ENCODE measurements at regions not wholly inside any gene's neighbourhood (a gene's known extent, or its start where the extent isn't known, plus 50 kb on each side); places are given as distances from the start of the nearest gene placed in this dataset.

GRCh38 chr5:3654515-3654914 is 58.9 kb downstream of the IRX1 start:
- FAIRE-seq (no peak), DNase-seq (no peak)
- H3K9me3 ChIP-seq (ENCODE audit: control insufficient read depth in 2 of 2, insufficient read depth in 1 of 2, low read depth in 1 of 2, low read length in 1 of 2): no peaks in the 10 kb centered on the region
- no peaks in the 10 kb centered on the region for H3K36me3 ChIP-seq (ENCODE audit: control insufficient read depth in 3 of 3, insufficient read depth in 2 of 3, low read depth in 1 of 3, low read length in 3 of 3)
- no peak overlapping the region for H3K4me3 ChIP-seq (ENCODE audit: low read depth in 1 of 3, low read length in 3 of 3)
- no peaks in the 10 kb centered on the region for H3K4me1 ChIP-seq (ENCODE audit: control insufficient read depth in 3 of 3, insufficient read depth in 2 of 3, low read depth in 1 of 3, low read length in 2 of 3)
- H3K27ac ChIP-seq (ENCODE audit: low read depth in 1 of 3, low read length in 2 of 3): no peak overlapping the region
- no peaks in the 10 kb centered on the region for H3K27me3 ChIP-seq (ENCODE audit: control insufficient read depth in 3 of 3, insufficient read depth in 3 of 3, low read length in 3 of 3)
- 85 to 89% (median 87%) methylated on average over 9 of the region's 9 CpGs for WGBS, 3 donors

GRCh38 chr5:3656803-3657202 is 61.2 kb downstream of the IRX1 start:
- FAIRE-seq (no peak), DNase-seq (no peak)
- Histone ChIP-seq H3K27ac (ENCODE audit: low read depth in 1 of 3, low read length in 2 of 3) (no peak overlapping the region), H3K4me3 (ENCODE audit: low read depth in 1 of 3, low read length in 3 of 3) (no peak overlapping the region), H3K36me3 (ENCODE audit: control insufficient read depth in 3 of 3, insufficient read depth in 2 of 3, low read depth in 1 of 3, low read length in 3 of 3) (no peaks in the 10 kb centered on the region), H3K27me3 (ENCODE audit: control insufficient read depth in 3 of 3, insufficient read depth in 3 of 3, low read length in 3 of 3) (no peaks in the 10 kb centered on the region), H3K4me1 (ENCODE audit: control insufficient read depth in 3 of 3, insufficient read depth in 2 of 3, low read depth in 1 of 3, low read length in 2 of 3) (no peaks in the 10 kb centered on the region), H3K9me3 (ENCODE audit: control insufficient read depth in 2 of 2, insufficient read depth in 1 of 2, low read depth in 1 of 2, low read length in 1 of 2) (no peaks in the 10 kb centered on the region)
- WGBS, 3 donors: 70 to 72% (median 71%) methylated on average over 7 of the region's 7 CpGs

DNA sequence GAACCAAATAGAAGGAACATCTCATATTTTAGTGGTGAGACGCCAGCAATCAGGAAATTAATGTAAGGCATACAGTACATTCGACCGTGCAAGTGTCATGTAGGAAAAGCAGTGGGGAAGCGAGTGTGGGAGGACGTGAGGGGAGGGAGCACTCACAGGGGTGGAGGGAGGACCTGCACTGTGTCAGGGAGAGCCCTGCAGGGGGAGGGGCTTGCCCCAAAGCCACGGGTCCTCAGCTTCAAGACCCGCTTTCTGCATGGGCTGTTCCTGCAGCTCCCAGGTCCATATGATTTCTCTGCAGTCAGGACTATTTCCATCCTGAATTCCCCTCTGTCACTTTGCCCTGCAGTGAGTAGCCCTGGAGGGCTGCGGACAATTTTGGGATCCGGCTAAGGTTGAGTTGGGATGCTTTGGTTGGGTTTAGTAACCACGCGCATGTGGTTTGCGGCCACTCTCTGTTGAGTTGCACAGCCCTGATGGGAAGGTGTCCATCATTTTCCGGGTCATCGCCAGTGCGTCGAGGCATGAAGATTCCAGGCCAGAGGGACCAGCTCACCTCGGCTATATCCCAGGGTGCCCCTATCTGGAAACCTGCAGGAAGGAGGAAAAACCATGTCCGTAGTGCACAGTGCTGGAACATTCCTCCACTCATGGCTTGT is 61.9 kb downstream of the IRX1 start:
- Histone ChIP-seq H3K4me3 (ENCODE audit: low read depth in 1 of 3, low read length in 3 of 3) (no peak overlapping the region), H3K9me3 (ENCODE audit: control insufficient read depth in 2 of 2, insufficient read depth in 1 of 2, low read depth in 1 of 2, low read length in 1 of 2) (no peaks in the 10 kb centered on the region), H3K36me3 (ENCODE audit: control insufficient read depth in 3 of 3, insufficient read depth in 2 of 3, low read depth in 1 of 3, low read length in 3 of 3) (no peaks in the 10 kb centered on the region), H3K27ac (ENCODE audit: low read depth in 1 of 3, low read length in 2 of 3) (no peak overlapping the region), H3K4me1 (ENCODE audit: control insufficient read depth in 3 of 3, insufficient read depth in 2 of 3, low read depth in 1 of 3, low read length in 2 of 3) (no peaks in the 10 kb centered on the region), H3K27me3 (ENCODE audit: control insufficient read depth in 3 of 3, insufficient read depth in 3 of 3, low read length in 3 of 3) (no peaks in the 10 kb centered on the region)
- DNase-seq: no peak
- no peak for FAIRE-seq
- 82 to 83% (median 82%) methylated on average over 18 of the region's 18 CpGs for WGBS, 3 donors

DNA sequence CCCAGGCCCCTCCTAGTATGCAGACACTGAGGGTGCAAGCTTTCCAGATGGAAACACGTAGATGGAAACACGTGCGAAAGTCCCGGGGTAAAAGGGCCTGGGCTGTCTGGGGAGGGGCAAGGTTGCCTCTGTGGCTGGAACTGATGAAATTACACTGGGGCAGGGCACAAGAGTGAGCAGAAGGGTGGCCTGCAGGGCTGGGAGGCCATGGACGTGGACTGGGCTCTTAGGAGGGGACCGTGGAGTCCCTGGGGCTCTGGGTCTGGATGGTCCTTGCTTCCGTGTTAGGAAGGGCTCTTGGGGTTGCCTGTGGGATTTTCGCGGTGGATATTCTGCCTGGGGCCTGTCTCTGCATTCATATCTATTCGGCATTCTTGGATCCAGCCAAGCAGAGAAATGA is 63.3 kb downstream of the IRX1 start:
- DNase-seq: no peak
- H3K27me3 ChIP-seq (ENCODE audit: control insufficient read depth in 3 of 3, insufficient read depth in 3 of 3, low read length in 3 of 3): no peaks in the 10 kb centered on the region
- 86 to 89% (median 87%) methylated on average over 10 of the region's 10 CpGs for WGBS, 3 donors
- no peaks in the 10 kb centered on the region for H3K36me3 ChIP-seq (ENCODE audit: control insufficient read depth in 3 of 3, insufficient read depth in 2 of 3, low read depth in 1 of 3, low read length in 3 of 3)
- FAIRE-seq: no peak
- H3K9me3 ChIP-seq (ENCODE audit: control insufficient read depth in 2 of 2, insufficient read depth in 1 of 2, low read depth in 1 of 2, low read length in 1 of 2): no peaks in the 10 kb centered on the region
- H3K4me3 ChIP-seq (ENCODE audit: low read depth in 1 of 3, low read length in 3 of 3): no peak overlapping the region
- no peaks in the 10 kb centered on the region for H3K4me1 ChIP-seq (ENCODE audit: control insufficient read depth in 3 of 3, insufficient read depth in 2 of 3, low read depth in 1 of 3, low read length in 2 of 3)
- H3K27ac ChIP-seq (ENCODE audit: low read depth in 1 of 3, low read length in 2 of 3): no peak overlapping the region

DNA sequence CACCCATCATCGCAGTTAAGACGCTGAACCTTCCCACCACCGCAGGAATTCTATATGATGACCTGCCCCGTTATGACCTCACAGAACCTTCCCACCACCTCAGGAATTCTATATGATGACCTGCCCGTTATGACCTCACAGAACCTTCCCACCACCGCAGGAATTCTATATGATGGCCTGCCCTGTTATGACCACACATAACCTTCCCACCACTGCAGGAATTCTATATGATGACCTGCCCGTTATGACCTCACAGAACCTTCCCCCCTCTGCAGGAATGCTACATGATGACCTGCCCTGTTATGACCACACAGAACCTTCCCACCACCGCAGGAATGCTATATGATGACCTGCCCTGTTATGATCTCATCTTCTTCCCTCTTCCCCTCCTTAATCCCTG is 64.3 kb downstream of the IRX1 start:
- FAIRE-seq: no peak
- Histone ChIP-seq H3K4me3 (ENCODE audit: low read depth in 1 of 3, low read length in 3 of 3) (no peak overlapping the region), H3K27ac (ENCODE audit: low read depth in 1 of 3, low read length in 2 of 3) (no peak overlapping the region), H3K27me3 (ENCODE audit: control insufficient read depth in 3 of 3, insufficient read depth in 3 of 3, low read length in 3 of 3) (no peaks in the 10 kb centered on the region), H3K4me1 (ENCODE audit: control insufficient read depth in 3 of 3, insufficient read depth in 2 of 3, low read depth in 1 of 3, low read length in 2 of 3) (no peaks in the 10 kb centered on the region), H3K9me3 (ENCODE audit: control insufficient read depth in 2 of 2, insufficient read depth in 1 of 2, low read depth in 1 of 2, low read length in 1 of 2) (no peaks in the 10 kb centered on the region), H3K36me3 (ENCODE audit: control insufficient read depth in 3 of 3, insufficient read depth in 2 of 3, low read depth in 1 of 3, low read length in 3 of 3) (no peaks in the 10 kb centered on the region)
- 71 to 78% (median 73%) methylated on average over 8 of the region's 8 CpGs for WGBS, 3 donors
- peak in 1 of 2 donors; percentile 9 for DNase-seq

DNA sequence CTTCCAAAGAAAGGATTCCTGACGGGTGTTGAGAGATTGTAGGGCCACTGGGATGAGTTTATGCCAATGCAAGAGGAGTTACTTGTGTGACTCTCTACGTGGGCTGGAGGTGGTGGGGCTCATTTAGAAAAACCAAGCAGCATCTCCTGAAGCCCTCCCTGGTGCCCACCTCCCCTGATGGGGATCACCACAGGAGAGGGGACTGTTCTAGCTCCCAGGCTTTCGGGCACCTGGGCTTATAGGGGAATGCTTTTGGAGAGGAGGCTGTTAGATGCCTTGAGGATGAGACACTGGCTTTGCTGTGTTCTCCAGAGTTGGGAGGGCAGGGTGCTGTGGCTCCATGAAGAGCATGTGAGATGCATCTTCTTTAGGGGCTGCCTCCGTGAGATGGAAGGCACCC is 65.0 kb downstream of the IRX1 start:
- no peak for FAIRE-seq
- DNase-seq: no peak
- Histone ChIP-seq H3K9me3 (ENCODE audit: control insufficient read depth in 2 of 2, insufficient read depth in 1 of 2, low read depth in 1 of 2, low read length in 1 of 2) (no peaks in the 10 kb centered on the region), H3K27ac (ENCODE audit: low read depth in 1 of 3, low read length in 2 of 3) (no peak overlapping the region), H3K4me1 (ENCODE audit: control insufficient read depth in 3 of 3, insufficient read depth in 2 of 3, low read depth in 1 of 3, low read length in 2 of 3) (no peaks in the 10 kb centered on the region), H3K27me3 (ENCODE audit: control insufficient read depth in 3 of 3, insufficient read depth in 3 of 3, low read length in 3 of 3) (no peaks in the 10 kb centered on the region), H3K36me3 (ENCODE audit: control insufficient read depth in 3 of 3, insufficient read depth in 2 of 3, low read depth in 1 of 3, low read length in 3 of 3) (no peaks in the 10 kb centered on the region), H3K4me3 (ENCODE audit: low read depth in 1 of 3, low read length in 3 of 3) (no peak overlapping the region)
- 56 to 77% (median 71%) methylated on average over 4 of the region's 4 CpGs for WGBS, 3 donors

DNA sequence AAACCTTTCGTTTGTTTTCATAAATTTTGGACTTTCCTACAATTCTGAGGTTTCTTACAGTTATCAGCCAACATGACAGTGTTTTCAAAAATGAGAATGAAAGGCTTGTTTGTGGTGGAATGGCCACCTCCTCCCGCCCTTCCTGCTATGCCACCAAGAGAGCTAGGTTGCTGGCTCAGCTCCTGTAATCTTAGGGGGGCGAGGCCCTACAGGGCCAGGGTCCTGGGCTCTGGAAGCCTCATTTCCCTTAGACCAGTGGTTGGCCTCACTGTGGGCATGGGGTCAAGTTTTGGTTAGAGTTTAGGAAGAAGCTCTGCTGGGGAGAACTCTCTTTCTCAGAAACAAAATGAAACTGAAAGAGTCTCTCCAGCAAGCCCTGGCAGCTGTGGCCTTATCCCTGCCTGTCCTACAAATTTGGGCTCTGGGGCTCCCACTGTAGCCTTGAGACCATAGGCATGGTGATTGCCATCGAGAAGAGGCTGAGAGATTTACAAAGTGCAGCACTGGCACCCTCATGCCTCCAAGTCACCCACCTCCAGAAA is 66.2 kb downstream of the IRX1 start:
- no peaks in the 10 kb centered on the region for H3K36me3 ChIP-seq (ENCODE audit: control insufficient read depth in 3 of 3, insufficient read depth in 2 of 3, low read depth in 1 of 3, low read length in 3 of 3)
- no peaks in the 10 kb centered on the region for H3K27me3 ChIP-seq (ENCODE audit: control insufficient read depth in 3 of 3, insufficient read depth in 3 of 3, low read length in 3 of 3)
- no peak for FAIRE-seq
- no peaks in the 10 kb centered on the region for H3K4me1 ChIP-seq (ENCODE audit: control insufficient read depth in 3 of 3, insufficient read depth in 2 of 3, low read depth in 1 of 3, low read length in 2 of 3)
- no peak overlapping the region for H3K27ac ChIP-seq (ENCODE audit: low read depth in 1 of 3, low read length in 2 of 3)
- H3K9me3 ChIP-seq (ENCODE audit: control insufficient read depth in 2 of 2, insufficient read depth in 1 of 2, low read depth in 1 of 2, low read length in 1 of 2): no peaks in the 10 kb centered on the region
- DNase-seq: no peak
- WGBS, 3 donors: 43 to 58% (median 48%) methylated on average over 4 of the region's 4 CpGs
- H3K4me3 ChIP-seq (ENCODE audit: low read depth in 1 of 3, low read length in 3 of 3): no peak overlapping the region

GRCh38 chr5:3662344-3662743 is 66.7 kb downstream of the IRX1 start:
- FAIRE-seq (no peak), DNase-seq (no peak)
- Histone ChIP-seq H3K4me1 (ENCODE audit: control insufficient read depth in 3 of 3, insufficient read depth in 2 of 3, low read depth in 1 of 3, low read length in 2 of 3) (no peaks in the 10 kb centered on the region), H3K9me3 (ENCODE audit: control insufficient read depth in 2 of 2, insufficient read depth in 1 of 2, low read depth in 1 of 2, low read length in 1 of 2) (no peaks in the 10 kb centered on the region), H3K27ac (ENCODE audit: low read depth in 1 of 3, low read length in 2 of 3) (no peak overlapping the region), H3K4me3 (ENCODE audit: low read depth in 1 of 3, low read length in 3 of 3) (no peak overlapping the region), H3K36me3 (ENCODE audit: control insufficient read depth in 3 of 3, insufficient read depth in 2 of 3, low read depth in 1 of 3, low read length in 3 of 3) (no peaks in the 10 kb centered on the region), H3K27me3 (ENCODE audit: control insufficient read depth in 3 of 3, insufficient read depth in 3 of 3, low read length in 3 of 3) (no peaks in the 10 kb centered on the region)
- 13 to 49% (median 42%) methylated on average over 1 of the region's 1 CpG for WGBS, 3 donors

DNA sequence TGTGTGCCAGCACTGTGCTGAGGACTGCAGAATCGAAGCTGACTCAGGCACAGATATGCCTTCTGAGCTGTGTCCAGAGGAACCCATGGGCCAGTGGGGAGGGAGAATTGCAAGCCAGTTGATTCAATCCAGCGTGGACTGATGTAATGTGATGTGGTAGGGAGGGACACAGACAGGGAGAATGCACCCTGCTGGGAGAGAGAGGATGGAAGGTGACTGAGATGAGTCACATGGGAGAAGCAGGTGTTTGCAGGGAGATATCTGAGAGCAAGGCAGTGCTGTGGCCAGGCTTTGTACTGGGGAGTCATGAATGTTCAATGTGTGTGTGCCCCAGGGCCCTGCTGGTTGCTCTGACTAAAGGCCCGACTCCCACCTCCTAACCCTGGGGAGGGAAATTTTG is 75.7 kb downstream of the IRX1 start:
- H3K36me3 ChIP-seq (ENCODE audit: control insufficient read depth in 3 of 3, insufficient read depth in 2 of 3, low read depth in 1 of 3, low read length in 3 of 3): no peaks in the 10 kb centered on the region
- no peak for DNase-seq
- WGBS, 3 donors: 37 to 52% (median 37%) methylated on average over 3 of the region's 3 CpGs
- no peak for FAIRE-seq
- no peak overlapping the region for H3K4me3 ChIP-seq (ENCODE audit: low read depth in 1 of 3, low read length in 3 of 3)
- no peaks in the 10 kb centered on the region for H3K9me3 ChIP-seq (ENCODE audit: control insufficient read depth in 2 of 2, insufficient read depth in 1 of 2, low read depth in 1 of 2, low read length in 1 of 2)
- H3K27ac ChIP-seq (ENCODE audit: low read depth in 1 of 3, low read length in 2 of 3): no peak overlapping the region
- H3K4me1 ChIP-seq (ENCODE audit: control insufficient read depth in 3 of 3, insufficient read depth in 2 of 3, low read depth in 1 of 3, low read length in 2 of 3): no peaks in the 10 kb centered on the region
- H3K27me3 ChIP-seq (ENCODE audit: control insufficient read depth in 3 of 3, insufficient read depth in 3 of 3, low read length in 3 of 3): no peaks in the 10 kb centered on the region

Measured in small intestine (tissue), 7 donors.